Mesenchymal stem cell (in vitro differentiated cells and primary cell): ENCODE measurements at regions not wholly inside any gene's neighbourhood (a gene's known extent, or its start where the extent isn't known, plus 50 kb on each side); places are given as distances from the start of the nearest gene placed in this dataset.
A peak's percentile ranks its signal among the peaks of the same experiment; 100 is the strongest.

Source experiments
- DNase-seq: peaks from one replicate; pipeline ENCODE4 v3.0.0-alpha.2; 2013
- H2AFZ ChIP-seq: one replicate; pipeline ENCODE4 v1.6.1; 2013; ENCODE audit warnings: low read depth, mild to moderate bottlenecking, control low read depth, inconsistent platforms, low read length, moderate library complexity
- H2AK5ac ChIP-seq: 2 replicates; pipeline ENCODE4 v1.6.1; 2013; ENCODE audit warnings: low read length, moderate library complexity, mild to moderate bottlenecking, inconsistent platforms; ENCODE audit not compliant: severe bottlenecking
- H2BK120ac ChIP-seq: one replicate; pipeline ENCODE4 v1.6.1; 2013; ENCODE audit warnings: low read depth, mild to moderate bottlenecking, inconsistent platforms, low read length, moderate library complexity
- H2BK12ac ChIP-seq, 2 experiments: one replicate each; pipeline ENCODE4 v1.6.1; 2013; ENCODE audit warnings: inconsistent platforms in 2 of 2, low read length in 2 of 2, mild to moderate bottlenecking in 2 of 2, moderate library complexity in 2 of 2, control low read depth in 1 of 2
- H2BK15ac ChIP-seq: one replicate; pipeline ENCODE4 v1.6.1; 2013; ENCODE audit warnings: mild to moderate bottlenecking, low read depth, inconsistent platforms; ENCODE audit not compliant: poor library complexity, severe bottlenecking
- H2BK5ac ChIP-seq: 2 replicates; pipeline ENCODE4 v1.6.1; 2013; ENCODE audit warnings: low read depth, mild to moderate bottlenecking, low read length, control low read depth, inconsistent platforms; ENCODE audit not compliant: poor library complexity, severe bottlenecking
- H3K14ac ChIP-seq, 2 experiments: one replicate each; pipeline ENCODE4 v1.6.1; 2013; ENCODE audit warnings: inconsistent platforms in 2 of 2, low read length in 2 of 2, control low read depth in 1 of 2, mild to moderate bottlenecking in 1 of 2, moderate library complexity in 1 of 2
- H3K18ac ChIP-seq, 2 experiments: one replicate each; pipeline ENCODE4 v1.6.1; 2013; ENCODE audit warnings: inconsistent platforms in 2 of 2, low read length in 2 of 2, control low read depth in 1 of 2, low read depth in 1 of 2, mild to moderate bottlenecking in 1 of 2
- H3K23ac ChIP-seq, 2 experiments: one replicate each; pipeline ENCODE4 v1.6.1; 2013; ENCODE audit warnings: inconsistent platforms in 2 of 2, low read length in 2 of 2, mild to moderate bottlenecking in 2 of 2, moderate library complexity in 2 of 2, control low read depth in 1 of 2
- H3K27ac ChIP-seq: 2 replicates; pipeline ENCODE4 v1.5.1; 2013; ENCODE audit warnings: mild to moderate bottlenecking, moderate library complexity, low read length, control low read depth, inconsistent platforms; ENCODE audit not compliant: poor library complexity, severe bottlenecking
- H3K27me3 ChIP-seq, 2 experiments: 2 replicates each; pipeline versions ENCODE4 v1.6.1 to v1.7.0; 2013; ENCODE audit warnings: low read length in 2 of 2, mild to moderate bottlenecking in 2 of 2, moderate library complexity in 2 of 2, control low read depth in 1 of 2, inconsistent platforms in 1 of 2; ENCODE audit not compliant: control insufficient read depth in 1 of 2, insufficient read depth in 1 of 2
- H3K36me3 ChIP-seq, 2 experiments: 2 replicates each; pipeline versions ENCODE4 v1.6.1 to v1.7.0; 2013; ENCODE audit warnings: low read length in 2 of 2, control low read depth in 1 of 2, inconsistent platforms in 1 of 2, low read depth in 1 of 2, mild to moderate bottlenecking in 1 of 2; ENCODE audit not compliant: insufficient read depth in 2 of 2, control insufficient read depth in 1 of 2
- H3K4ac ChIP-seq, 2 experiments: one replicate each; pipeline ENCODE4 v1.6.1; 2013; ENCODE audit warnings: inconsistent platforms in 2 of 2, low read length in 2 of 2, mild to moderate bottlenecking in 2 of 2, moderate library complexity in 2 of 2, control low read depth in 1 of 2, low read depth in 1 of 2
- H3K4me1 ChIP-seq: 2 replicates; pipeline ENCODE4 v1.6.1; 2013; ENCODE audit warnings: low read depth, low read length, control low read depth; ENCODE audit not compliant: control insufficient read depth, insufficient read depth
- H3K4me2 ChIP-seq: 2 replicates; pipeline ENCODE4 v1.6.1; 2013; ENCODE audit warnings: low read length, mild to moderate bottlenecking, inconsistent platforms; ENCODE audit not compliant: poor library complexity, severe bottlenecking
- H3K4me3 ChIP-seq, 2 experiments: 2 replicates each; pipeline versions ENCODE4 v1.5.1 to v1.7.0; 2013; ENCODE audit warnings: low read length in 2 of 2, mild to moderate bottlenecking in 2 of 2, control low read depth in 1 of 2, low read depth in 1 of 2; ENCODE audit not compliant: insufficient read depth in 1 of 2
- H3K79me1 ChIP-seq: replicated peaks from 2 replicates; pipeline ENCODE4 v1.6.1; 2013; ENCODE audit warnings: mild to moderate bottlenecking, control low read depth, low read length, inconsistent platforms; ENCODE audit not compliant: poor library complexity, severe bottlenecking
- H3K9ac ChIP-seq: 2 replicates; pipeline ENCODE4 v1.7.0; 2013; ENCODE audit warnings: mild to moderate bottlenecking, low read length, moderate library complexity
- H3K9me3 ChIP-seq: 2 replicates; pipeline ENCODE4 v1.7.0; 2013; ENCODE audit warnings: mild to moderate bottlenecking, low read length; ENCODE audit not compliant: control insufficient read depth
- H4K8ac ChIP-seq: one replicate; pipeline ENCODE4 v1.6.1; 2013; ENCODE audit warnings: inconsistent platforms, mild to moderate bottlenecking, low read length, moderate library complexity
- H4K91ac ChIP-seq: one replicate; pipeline ENCODE4 v1.6.1; 2013; ENCODE audit warnings: mild to moderate bottlenecking, low read length, inconsistent platforms
- WGBS: methylation state at CpG from one replicate; pipeline ENCODE4 v1.1.7; 2013; ENCODE audit warnings: mixed read lengths; 5-methylcytosine and 5-hydroxymethylcytosine counted together

DNA sequence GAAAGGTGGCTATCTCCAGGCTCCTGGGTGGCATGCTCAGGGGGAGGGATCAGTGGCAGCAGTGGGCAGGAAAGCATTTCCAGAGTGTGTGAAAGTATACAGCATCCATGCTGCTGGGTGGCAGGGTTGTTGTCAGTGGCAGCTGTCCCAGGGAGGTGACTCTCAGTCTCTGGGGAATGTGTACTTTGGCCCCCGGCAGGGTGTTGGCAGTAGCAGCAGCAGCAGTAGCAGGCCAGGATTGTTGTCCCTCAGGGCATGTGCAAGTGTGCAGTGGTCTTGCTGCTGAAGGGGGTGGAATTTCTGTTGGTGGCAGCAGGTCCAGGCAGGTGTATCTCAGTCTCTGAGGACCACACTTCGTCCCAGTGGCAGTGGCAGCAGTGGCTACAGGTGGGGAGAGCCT lies 71.7 kb upstream of the GUCA2B start:
- Histone ChIP-seq H2AK5ac (no peak overlapping the region), H3K27ac (no peak overlapping the region), H2BK120ac (no peak overlapping the region), H3K9ac (no peak overlapping the region), H3K4me2 (no peak overlapping the region), H3K9me3 (no peaks in the 10 kb centered on the region), H3K36me3 (no peaks in the 10 kb centered on the region), H2BK12ac (no peak overlapping the region), H3K79me1 (no peaks in the 10 kb centered on the region), H3K18ac (no peak overlapping the region), H3K27me3 (peaks cover 6 to 7% of the 10 kb centered on the region in 2 experiments), H4K91ac (no peak overlapping the region), H3K23ac (peak overlapping the region in 1 of 2 experiments; percentile 18), H2BK5ac (no peak overlapping the region), H3K4me1 (peaks cover 3% of the 10 kb centered on the region), H3K4ac (no peak overlapping the region), H2AFZ (no peak overlapping the region), H4K8ac (no peak overlapping the region), H3K14ac (no peak overlapping the region), H3K4me3 (no peak overlapping the region), H2BK15ac (no peak overlapping the region)
- WGBS = 84% methylated on average over 2 of the region's 2 CpGs
- DNase-seq = no peak

DNA sequence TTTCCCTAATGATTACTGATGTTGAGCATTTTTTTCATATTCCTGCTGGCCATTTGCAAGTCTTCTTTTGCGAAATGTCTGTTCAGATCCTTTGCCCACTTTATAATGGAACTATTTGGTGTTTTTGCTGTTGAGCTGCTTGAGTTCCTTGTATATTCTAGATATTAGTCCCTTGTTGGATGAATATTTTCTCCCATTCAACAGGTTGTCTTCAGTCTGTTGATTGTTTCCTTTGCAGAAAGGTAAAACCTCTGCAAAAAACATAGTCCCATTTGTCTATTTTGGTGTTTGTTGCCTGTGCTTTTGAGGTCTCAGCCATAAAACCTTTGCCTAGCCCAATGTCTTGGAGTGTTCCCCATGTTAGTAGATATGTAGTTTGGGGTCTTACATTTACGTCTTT lies 78.0 kb upstream of the GUCA2B start:
- Histone ChIP-seq H2BK5ac (no peak overlapping the region), H3K9me3 (peaks cover 4% of the 10 kb centered on the region), H3K23ac (no peak overlapping the region), H3K4me3 (no peak overlapping the region), H2BK12ac (no peak overlapping the region), H4K91ac (no peak overlapping the region), H3K4me2 (no peak overlapping the region), H3K4me1 (no peaks in the 10 kb centered on the region), H3K14ac (no peak overlapping the region), H3K36me3 (no peaks in the 10 kb centered on the region), H3K18ac (no peak overlapping the region), H2BK120ac (no peak overlapping the region), H3K79me1 (no peaks in the 10 kb centered on the region), H2BK15ac (no peak overlapping the region), H3K27me3 (peaks cover 0 to 16% of the 10 kb centered on the region in 2 experiments), H2AFZ (no peak overlapping the region), H3K27ac (no peak overlapping the region), H2AK5ac (no peak overlapping the region), H4K8ac (no peak overlapping the region), H3K4ac (no peak overlapping the region), H3K9ac (no peak overlapping the region)
- DNase-seq = no peak
- WGBS = 88% methylated on average over 1 of the region's 2 CpGs

DNA sequence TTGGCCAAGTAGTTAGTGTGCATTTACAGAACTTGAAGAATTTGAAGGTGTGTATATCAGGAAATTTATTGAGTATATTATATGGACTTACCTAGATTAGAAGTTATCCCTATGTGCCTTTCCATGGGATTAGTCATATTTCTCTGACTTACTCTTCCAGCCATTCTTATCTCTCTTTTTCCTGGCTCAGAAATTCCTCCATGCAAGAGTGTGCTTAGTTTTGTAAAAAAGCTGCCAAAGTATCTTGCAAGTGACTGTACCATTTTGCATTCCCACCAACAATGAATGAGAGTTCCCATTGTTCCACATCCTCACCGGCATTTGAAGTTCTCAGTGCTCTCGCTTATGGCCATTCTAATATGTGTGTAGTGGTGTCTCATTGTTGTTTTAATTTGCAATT lies 82.2 kb upstream of the GUCA2B start:
- Histone ChIP-seq H3K9me3 (peaks cover 4% of the 10 kb centered on the region), H3K4me1 (no peaks in the 10 kb centered on the region), H4K91ac (no peak overlapping the region), H2BK120ac (no peak overlapping the region), H3K14ac (no peak overlapping the region), H2BK12ac (no peak overlapping the region), H3K4me2 (no peak overlapping the region), H3K27me3 (peaks cover 0 to 15% of the 10 kb centered on the region in 2 experiments), H3K36me3 (no peaks in the 10 kb centered on the region), H2BK5ac (no peak overlapping the region), H3K27ac (no peak overlapping the region), H2AK5ac (no peak overlapping the region), H2AFZ (no peak overlapping the region), H3K4ac (no peak overlapping the region), H4K8ac (no peak overlapping the region), H2BK15ac (no peak overlapping the region), H3K79me1 (no peaks in the 10 kb centered on the region), H3K18ac (no peak overlapping the region), H3K4me3 (no peak overlapping the region), H3K9ac (no peak overlapping the region), H3K23ac (no peak overlapping the region)
- DNase-seq = no peak
- WGBS = 93% methylated on average over 2 of the region's 2 CpGs

DNA sequence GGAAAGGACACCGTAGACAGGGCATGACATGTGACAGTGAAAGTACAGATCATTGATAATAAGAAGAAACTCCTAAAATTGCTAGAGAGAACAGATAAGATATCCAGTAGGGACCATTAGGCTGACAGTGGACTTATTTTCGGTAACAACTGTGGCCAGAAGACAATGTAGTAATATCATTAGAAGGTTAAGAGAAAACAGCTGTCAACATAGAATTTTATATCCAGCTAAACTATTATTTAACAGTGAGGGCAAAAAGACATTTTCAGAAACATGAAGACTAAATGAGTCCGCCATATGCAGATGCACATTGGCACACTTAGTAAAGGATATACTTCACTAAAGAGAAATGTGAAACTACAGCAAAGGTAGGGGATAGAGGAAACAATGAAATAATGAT lies 95.4 kb upstream of the GUCA2B start:
- no peaks in the 10 kb centered on the region for H3K4me1 ChIP-seq
- no peak overlapping the region for H3K18ac ChIP-seq
- H3K4me2 ChIP-seq = no peak overlapping the region
- WGBS = 83% methylated on average over 2 of the region's 3 CpGs
- H2BK120ac ChIP-seq = no peak overlapping the region
- no peak overlapping the region for H2BK5ac ChIP-seq
- no peak overlapping the region for H3K4ac ChIP-seq
- no peak for DNase-seq
- H4K8ac ChIP-seq = no peak overlapping the region
- H3K23ac ChIP-seq = no peak overlapping the region
- H3K14ac ChIP-seq = no peak overlapping the region
- no peak overlapping the region for H3K9ac ChIP-seq
- H2AFZ ChIP-seq = no peak overlapping the region
- H3K4me3 ChIP-seq = no peak overlapping the region
- no peak overlapping the region for H3K27ac ChIP-seq
- peaks cover 8% of the 10 kb centered on the region for H3K9me3 ChIP-seq
- no peaks in the 10 kb centered on the region for H3K36me3 ChIP-seq
- H3K79me1 ChIP-seq = no peaks in the 10 kb centered on the region
- H2BK12ac ChIP-seq = no peak overlapping the region
- no peak overlapping the region for H4K91ac ChIP-seq
- H3K27me3 ChIP-seq = no peaks in the 10 kb centered on the region
- H2BK15ac ChIP-seq = no peak overlapping the region
- no peak overlapping the region for H2AK5ac ChIP-seq
